Naive thymus-derived CD4-positive, alpha-beta T cell (primary cell): ENCODE measurements at regions not wholly inside any gene's neighbourhood (a gene's known extent, or its start where the extent isn't known, plus 50 kb on each side); places are given as distances from the start of the nearest gene placed in this dataset.
"Not testable (repeated sequence)": the region's sequence is repeated elsewhere in the genome, so short reads cannot be mapped to it uniquely, and the experiment has no call there.

Experiments
- ATAC-seq: fragments of 150-1000 bp; cut with Tn5 transposase; 2 replicates; pipeline ENCODE4 v1.10.0; 2021; ENCODE audit warnings: mild to moderate bottlenecking, moderate library complexity
- CTCF ChIA-PET: fragments of 350-600 bp; sonication (Branson Sonifier 250); formaldehyde crosslinking; loops from one replicate; lab custom pipeline; 2021; ENCODE audit warnings: antibody characterized with exemption; lab: Charles Lee
- POLR2A ChIA-PET: fragments of 350-600 bp; sonication (Branson Sonifier 250); formaldehyde crosslinking; loops from one replicate; lab custom pipeline; 2021; ENCODE audit warnings: antibody characterized with exemption, inconsistent platforms; lab: Charles Lee
- DNase-seq, 9 donors: peaks; one replicate each; pipeline versions ENCODE4 v3.0.0 to v3.0.0-alpha.2; 2020 to 2022; ENCODE audit warnings: mixed read lengths in 1 of 9
- H3K27ac ChIP-seq: one replicate; pipeline ENCODE4 v1.7.0; 2013; ENCODE audit warnings: mild to moderate bottlenecking, low read depth, low read length, moderate library complexity
- H3K27me3 ChIP-seq, 2 donors: one replicate each; pipeline ENCODE4 v1.7.0; 2013; ENCODE audit warnings: low read length in 2 of 2, mild to moderate bottlenecking in 2 of 2, moderate library complexity in 2 of 2; ENCODE audit not compliant: control insufficient read depth in 2 of 2, insufficient read depth in 2 of 2
- H3K36me3 ChIP-seq, 3 experiments: 1 replicate in 2 of 3; 2 replicates in 1 of 3; pipeline ENCODE4 v1.7.0; 2013; ENCODE audit warnings: low read length in 3 of 3, mild to moderate bottlenecking in 3 of 3, moderate library complexity in 1 of 3; ENCODE audit not compliant: insufficient read depth in 3 of 3, control insufficient read depth in 2 of 3
- H3K4me1 ChIP-seq, 2 donors: one replicate each; pipeline ENCODE4 v1.7.0; 2013; ENCODE audit warnings: low read length in 2 of 2, mild to moderate bottlenecking in 2 of 2, moderate library complexity in 1 of 2; ENCODE audit not compliant: control insufficient read depth in 2 of 2, insufficient read depth in 2 of 2
- H3K4me3 ChIP-seq: 2 replicates; pipeline ENCODE4 v1.7.0; 2013; ENCODE audit warnings: mild to moderate bottlenecking, low read length
- H3K9me3 ChIP-seq, 3 experiments: 1 replicate in 2 of 3; 2 replicates in 1 of 3; pipeline ENCODE4 v1.7.0; 2013; ENCODE audit warnings: low read length in 3 of 3; ENCODE audit not compliant: control insufficient read depth in 2 of 3
- H3K27ac Mint-ChIP-seq, 9 donors: one replicate each; pipeline ENCODE4 v1.8.0; 2020 to 2022; ENCODE audit warnings: mixed read lengths in 9 of 9, mild to moderate bottlenecking in 8 of 9, moderate library complexity in 5 of 9, inconsistent platforms in 2 of 9
- H3K27me3 Mint-ChIP-seq, 5 donors: one replicate each; pipeline ENCODE4 v1.8.0; 2021 to 2022; ENCODE audit warnings: mixed read lengths in 5 of 5, mild to moderate bottlenecking in 1 of 5
- H3K36me3 Mint-ChIP-seq, 5 donors: one replicate each; pipeline ENCODE4 v1.8.0; 2020 to 2022; ENCODE audit warnings: mixed read lengths in 5 of 5, mild to moderate bottlenecking in 3 of 5, inconsistent platforms in 1 of 5
- H3K4me1 Mint-ChIP-seq, 7 donors: one replicate each; pipeline ENCODE4 v1.8.0; 2020 to 2022; ENCODE audit warnings: mixed read lengths in 7 of 7, mild to moderate bottlenecking in 3 of 7, inconsistent platforms in 1 of 7
- H3K4me3 Mint-ChIP-seq, 10 donors: one replicate each; pipeline ENCODE4 v1.8.0; 2020 to 2022; ENCODE audit warnings: mild to moderate bottlenecking in 10 of 10, mixed read lengths in 10 of 10, moderate library complexity in 6 of 10, inconsistent platforms in 2 of 10
- H3K9me3 Mint-ChIP-seq, 11 donors: one replicate each; pipeline ENCODE4 v1.8.0; 2020 to 2022; ENCODE audit warnings: mixed read lengths in 11 of 11, mild to moderate bottlenecking in 4 of 11, inconsistent platforms in 1 of 11, moderate library complexity in 1 of 11
- intact Hi-C, 2 donors: fragments of 100-400 bp; cut with micrococcal nuclease; formaldehyde crosslinking; loops; one replicate each; pipeline ENCODE4 v1.15.1; 2023

- H3K4me3 ChIP-seq = no peak overlapping the region
- H3K36me3 ChIP-seq = no peaks in the 10 kb centered on the region
- no peaks in the 10 kb centered on the region for H3K4me1 ChIP-seq
- DNase-seq = no peak
- no peaks in the 10 kb centered on the region for H3K9me3 ChIP-seq
- POLR2A ChIA-PET = no interaction called here
- H3K36me3 Mint-ChIP-seq = no peaks in the 10 kb centered on the region
- no peaks in the 10 kb centered on the region for H3K27me3 ChIP-seq
- H3K27me3 Mint-ChIP-seq = peaks cover 0 to 10% (median 5%) of the 10 kb centered on the region in 5 donors
- H3K4me1 Mint-ChIP-seq = no peaks in the 10 kb centered on the region
- no peak overlapping the region for H3K4me3 Mint-ChIP-seq
- peaks cover 0 to 14% (median 5%) of the 10 kb centered on the region in 11 donors for H3K9me3 Mint-ChIP-seq
- no peak overlapping the region for H3K27ac Mint-ChIP-seq
- CTCF ChIA-PET = no interaction called here
- no peak overlapping the region for H3K27ac ChIP-seq
- intact Hi-C loops = no loop called here
- no peak for ATAC-seq
These were observed 50.8 kb upstream of the TMEM108 start for GRCh38 chr3:132987396-132987795.

GRCh38 chr3:132984181-132984580 is 54.0 kb upstream of the TMEM108 start:
- CTCF ChIA-PET = no interaction called here
- Mint-ChIP-seq H3K9me3 (peaks cover 0 to 26% (median 14%) of the 10 kb centered on the region in 11 donors), H3K27ac (no peak overlapping the region), H3K27me3 (peaks cover 0 to 10% (median 5%) of the 10 kb centered on the region in 5 donors), H3K36me3 (no peaks in the 10 kb centered on the region), H3K4me1 (no peaks in the 10 kb centered on the region), H3K4me3 (no peak overlapping the region)
- no peak overlapping the region for H3K27ac ChIP-seq
- H3K36me3 ChIP-seq = no peaks in the 10 kb centered on the region
- H3K4me3 ChIP-seq = no peak overlapping the region
- no peaks in the 10 kb centered on the region for H3K27me3 ChIP-seq
- no peaks in the 10 kb centered on the region for H3K4me1 ChIP-seq
- peaks cover 0 to 10% (median 0%) of the 10 kb centered on the region in 3 experiments for H3K9me3 ChIP-seq
- intact Hi-C loops = no loop called here
- ATAC-seq = no peak
- POLR2A ChIA-PET = no interaction called here
- no peak for DNase-seq

GRCh38 chr3:132983143-132983770 is 54.9 kb upstream of the TMEM108 start:
- DNase-seq (no peak), ATAC-seq (no peak)
- no peak overlapping the region for H3K4me3 Mint-ChIP-seq
- no peak overlapping the region for H3K27ac ChIP-seq
- no peaks in the 10 kb centered on the region for H3K4me1 Mint-ChIP-seq
- H3K36me3 Mint-ChIP-seq = no peaks in the 10 kb centered on the region
- no peaks in the 10 kb centered on the region for H3K27me3 ChIP-seq
- H3K36me3 ChIP-seq = no peaks in the 10 kb centered on the region
- intact Hi-C loops = no loop called here
- H3K9me3 Mint-ChIP-seq = peaks cover 0 to 27% (median 14%) of the 10 kb centered on the region in 11 donors
- no peak overlapping the region for H3K4me3 ChIP-seq
- POLR2A ChIA-PET = no interaction called here
- CTCF ChIA-PET = no interaction called here
- H3K27ac Mint-ChIP-seq = no peak overlapping the region
- peaks cover 0 to 10% (median 5%) of the 10 kb centered on the region in 5 donors for H3K27me3 Mint-ChIP-seq
- no peaks in the 10 kb centered on the region for H3K4me1 ChIP-seq
- peaks cover 0 to 10% (median 0%) of the 10 kb centered on the region in 3 experiments for H3K9me3 ChIP-seq

GRCh38 chr3:132981719-132982118 is 56.5 kb upstream of the TMEM108 start:
- no peaks in the 10 kb centered on the region for H3K36me3 ChIP-seq
- no peak overlapping the region for H3K27ac Mint-ChIP-seq
- H3K36me3 Mint-ChIP-seq = peaks cover 0 to 3% (median 0%) of the 10 kb centered on the region in 5 donors
- POLR2A ChIA-PET = no interaction called here
- no peak overlapping the region for H3K4me3 ChIP-seq
- CTCF ChIA-PET = no interaction called here
- H3K4me3 Mint-ChIP-seq = no peak overlapping the region
- no peaks in the 10 kb centered on the region for H3K4me1 ChIP-seq
- ATAC-seq (no peak), DNase-seq (no peak)
- intact Hi-C loops = no loop called here
- H3K4me1 Mint-ChIP-seq = no peaks in the 10 kb centered on the region
- peaks cover 0 to 10% (median 0%) of the 10 kb centered on the region in 3 experiments for H3K9me3 ChIP-seq
- peaks cover 0 to 34% (median 13%) of the 10 kb centered on the region in 11 donors for H3K9me3 Mint-ChIP-seq
- H3K27me3 Mint-ChIP-seq = peaks cover 0 to 15% (median 3%) of the 10 kb centered on the region in 5 donors
- H3K27me3 ChIP-seq = no peaks in the 10 kb centered on the region
- H3K27ac ChIP-seq = no peak overlapping the region

GRCh38 chr3:132980102-132980501 is 58.1 kb upstream of the TMEM108 start:
- Histone ChIP-seq H3K4me1 (no peaks in the 10 kb centered on the region), H3K36me3 (no peaks in the 10 kb centered on the region), H3K27ac (no peak overlapping the region), H3K4me3 (no peak overlapping the region), H3K27me3 (no peaks in the 10 kb centered on the region), H3K9me3 (peaks cover 0 to 10% (median 0%) of the 10 kb centered on the region in 3 experiments)
- ATAC-seq = no peak
- H3K4me1 Mint-ChIP-seq = no peaks in the 10 kb centered on the region
- POLR2A ChIA-PET = no interaction called here
- intact Hi-C loops = no loop called here
- no peak overlapping the region for H3K4me3 Mint-ChIP-seq
- peaks cover 0 to 3% (median 0%) of the 10 kb centered on the region in 5 donors for H3K36me3 Mint-ChIP-seq
- H3K27me3 Mint-ChIP-seq = peaks cover 0 to 10% (median 0%) of the 10 kb centered on the region in 5 donors
- peaks cover 0 to 34% (median 10%) of the 10 kb centered on the region in 11 donors for H3K9me3 Mint-ChIP-seq
- CTCF ChIA-PET = no interaction called here
- no peak for DNase-seq
- H3K27ac Mint-ChIP-seq = no peak overlapping the region

GRCh38 chr3:132979606-132980005 is 58.6 kb upstream of the TMEM108 start:
- Mint-ChIP-seq H3K9me3 (peaks cover 0 to 34% (median 9%) of the 10 kb centered on the region in 11 donors), H3K27me3 (peaks cover 0 to 10% (median 0%) of the 10 kb centered on the region in 5 donors), H3K27ac (no peak overlapping the region), H3K4me1 (no peaks in the 10 kb centered on the region), H3K4me3 (no peak overlapping the region), H3K36me3 (peaks cover 0 to 3% (median 0%) of the 10 kb centered on the region in 5 donors)
- ATAC-seq (no peak), DNase-seq (no peak)
- no peak overlapping the region for H3K4me3 ChIP-seq
- H3K27ac ChIP-seq = no peak overlapping the region
- H3K27me3 ChIP-seq = no peaks in the 10 kb centered on the region
- intact Hi-C loops = no loop called here
- H3K9me3 ChIP-seq = peaks cover 0 to 10% (median 0%) of the 10 kb centered on the region in 3 experiments
- CTCF ChIA-PET = no interaction called here
- H3K36me3 ChIP-seq = no peaks in the 10 kb centered on the region
- POLR2A ChIA-PET = no interaction called here
- no peaks in the 10 kb centered on the region for H3K4me1 ChIP-seq

- CTCF ChIA-PET, H3K4me1 ChIP-seq, intact Hi-C loops, H3K4me3 ChIP-seq, H3K27me3 Mint-ChIP-seq, POLR2A ChIA-PET, H3K4me1 Mint-ChIP-seq, DNase-seq, ATAC-seq, H3K36me3 Mint-ChIP-seq, H3K27me3 ChIP-seq, H3K36me3 ChIP-seq, H3K4me3 Mint-ChIP-seq, H3K27ac Mint-ChIP-seq, H3K27ac ChIP-seq: not testable (repeated sequence)
- peaks cover 0 to 34% (median 7%) of the 10 kb centered on the region in 11 donors for H3K9me3 Mint-ChIP-seq
- peaks cover 0 to 10% (median 0%) of the 10 kb centered on the region in 3 experiments for H3K9me3 ChIP-seq
These were observed 59.2 kb upstream of the TMEM108 start for GRCh38 chr3:132978946-132979345.
